SU-DHL-6 (cell line): ENCODE measurements at regions not wholly inside any gene's neighbourhood (a gene's known extent, or its start where the extent isn't known, plus 50 kb on each side); places are given as distances from the start of the nearest gene placed in this dataset.

Experiments
- H2AFZ ChIP-seq: fragments of 200-600 bp; sonication (generic); 2 replicates; pipeline ENCODE4 v1.6.1; 2014; ENCODE audit warnings: low read depth, mild to moderate bottlenecking, moderate library complexity, mixed read lengths, antibody characterized with exemption, low read length; ENCODE audit not compliant: severe bottlenecking
- H3F3A ChIP-seq: fragments of 200-600 bp; shearing (Covaris generic); 2 replicates; pipeline ENCODE4 v1.6.0; 2016; ENCODE audit warnings: antibody characterized with exemption, mild to moderate bottlenecking; ENCODE audit not compliant: insufficient read depth
- H3K27ac ChIP-seq: fragments of 200-600 bp; sonication (generic); 2 replicates; pipeline ENCODE4 v1.5.1; 2016; ENCODE audit warnings: low read depth, mild to moderate bottlenecking, low read length, moderate library complexity, mixed read lengths
- H3K27me3 ChIP-seq: fragments of 200-600 bp; sonication (generic), shearing (Covaris generic); 2 replicates; pipeline ENCODE4 v1.6.0; 2014; ENCODE audit warnings: mild to moderate bottlenecking, low read length
- H3K36me3 ChIP-seq: fragments of 200-600 bp; sonication (generic); 2 replicates; pipeline ENCODE4 v1.6.1; 2014; ENCODE audit warnings: mild to moderate bottlenecking, low read length, mixed read lengths
- H3K4me2 ChIP-seq: fragments of 300-600, 200-600 bp; shearing (Covaris generic), sonication (generic); 2 replicates; pipeline ENCODE4 v1.6.0; 2014; ENCODE audit warnings: low read length, low read depth, mild to moderate bottlenecking; ENCODE audit not compliant: poor library complexity, severe bottlenecking
- H3K4me3 ChIP-seq: fragments of 200-600 bp; sonication (generic); 2 replicates; pipeline ENCODE4 v1.5.1; 2014; ENCODE audit warnings: antibody characterized with exemption, low read length, mild to moderate bottlenecking, mixed read lengths; ENCODE audit not compliant: insufficient read depth, poor library complexity, severe bottlenecking
- H3K79me2 ChIP-seq: fragments of 200-600 bp; sonication (generic); 2 replicates; pipeline ENCODE4 v1.6.1; 2014; ENCODE audit warnings: mild to moderate bottlenecking, low read length, moderate library complexity; ENCODE audit not compliant: insufficient read depth
- H3K9ac ChIP-seq: fragments of 200-600 bp; sonication (generic); 2 replicates; pipeline ENCODE4 v1.7.0; 2014; ENCODE audit warnings: mild to moderate bottlenecking, low read length
- H3K9me2 ChIP-seq: fragments of 200-600 bp; sonication (generic); replicated peaks from 2 replicates; pipeline ENCODE4 v1.6.1; 2014; ENCODE audit warnings: low read length; ENCODE audit not compliant: insufficient read depth
- H3K9me3 ChIP-seq: fragments of 200-600 bp; sonication (generic); 2 replicates; pipeline ENCODE4 v1.6.1; 2014; ENCODE audit warnings: low read length, mixed read lengths; ENCODE audit not compliant: insufficient read depth
- H4K20me1 ChIP-seq: fragments of 200-600 bp; sonication (generic); 2 replicates; pipeline ENCODE4 v1.6.1; 2014; ENCODE audit warnings: low read depth, mild to moderate bottlenecking, antibody characterized with exemption, low read length, moderate library complexity, mixed read lengths
- EZH2phosphoT487 ChIP-seq: fragments of 200-600 bp; sonication (generic), shearing (Covaris generic); conservative IDR thresholded peaks from 2 replicates; pipeline ENCODE4 v1.6.1; 2018; ENCODE audit warnings: mild to moderate bottlenecking, antibody characterized with exemption, low read length, moderate library complexity, mixed read lengths
- TF ChIP-seq, protein P1 (sequence below): fragments of 200-600 bp; sonication (generic); IDR thresholded peaks from one replicate; pipeline ENCODE4 v1.5.1; 2017; ENCODE audit warnings: antibody characterized with exemption, mild to moderate bottlenecking, low read length, moderate library complexity; ENCODE audit not compliant: insufficient read depth, poor library complexity, severe bottlenecking

DNA sequence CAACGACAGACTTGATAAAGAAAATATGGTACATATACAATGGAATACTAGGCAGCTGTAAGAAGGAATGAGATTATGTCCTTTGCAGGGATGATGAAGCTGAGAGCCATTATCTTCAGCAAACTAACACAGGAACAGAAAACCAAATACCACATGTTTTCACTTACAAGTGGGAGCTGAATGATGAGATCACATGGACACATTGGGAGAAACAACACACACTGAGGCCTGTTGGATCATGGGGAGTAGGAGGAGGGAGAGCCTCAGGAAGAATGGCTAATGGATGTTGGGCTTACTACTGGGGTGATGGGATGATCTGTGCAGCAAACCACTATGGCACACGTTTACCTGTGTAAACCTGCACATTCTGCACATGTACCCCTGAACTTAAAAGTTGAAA is 209.7 kb downstream of the SPRY1 start:
- no peak for TF ChIP-seq EZH2phosphoT487
- TF ChIP-seq, protein P1, sequence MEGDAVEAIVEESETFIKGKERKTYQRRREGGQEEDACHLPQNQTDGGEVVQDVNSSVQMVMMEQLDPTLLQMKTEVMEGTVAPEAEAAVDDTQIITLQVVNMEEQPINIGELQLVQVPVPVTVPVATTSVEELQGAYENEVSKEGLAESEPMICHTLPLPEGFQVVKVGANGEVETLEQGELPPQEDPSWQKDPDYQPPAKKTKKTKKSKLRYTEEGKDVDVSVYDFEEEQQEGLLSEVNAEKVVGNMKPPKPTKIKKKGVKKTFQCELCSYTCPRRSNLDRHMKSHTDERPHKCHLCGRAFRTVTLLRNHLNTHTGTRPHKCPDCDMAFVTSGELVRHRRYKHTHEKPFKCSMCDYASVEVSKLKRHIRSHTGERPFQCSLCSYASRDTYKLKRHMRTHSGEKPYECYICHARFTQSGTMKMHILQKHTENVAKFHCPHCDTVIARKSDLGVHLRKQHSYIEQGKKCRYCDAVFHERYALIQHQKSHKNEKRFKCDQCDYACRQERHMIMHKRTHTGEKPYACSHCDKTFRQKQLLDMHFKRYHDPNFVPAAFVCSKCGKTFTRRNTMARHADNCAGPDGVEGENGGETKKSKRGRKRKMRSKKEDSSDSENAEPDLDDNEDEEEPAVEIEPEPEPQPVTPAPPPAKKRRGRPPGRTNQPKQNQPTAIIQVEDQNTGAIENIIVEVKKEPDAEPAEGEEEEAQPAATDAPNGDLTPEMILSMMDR = no peak
- Histone ChIP-seq H4K20me1 (no peaks in the 10 kb centered on the region), H3K27me3 (no peaks in the 10 kb centered on the region), H3K4me3 (no peak overlapping the region), H3K9me3 (no peaks in the 10 kb centered on the region), H3F3A (no peaks in the 10 kb centered on the region), H3K4me2 (no peak overlapping the region), H2AFZ (no peak overlapping the region), H3K9ac (no peak overlapping the region), H3K79me2 (no peaks in the 10 kb centered on the region), H3K27ac (no peak overlapping the region), H3K36me3 (no peaks in the 10 kb centered on the region), H3K9me2 (no peaks in the 10 kb centered on the region)

DNA sequence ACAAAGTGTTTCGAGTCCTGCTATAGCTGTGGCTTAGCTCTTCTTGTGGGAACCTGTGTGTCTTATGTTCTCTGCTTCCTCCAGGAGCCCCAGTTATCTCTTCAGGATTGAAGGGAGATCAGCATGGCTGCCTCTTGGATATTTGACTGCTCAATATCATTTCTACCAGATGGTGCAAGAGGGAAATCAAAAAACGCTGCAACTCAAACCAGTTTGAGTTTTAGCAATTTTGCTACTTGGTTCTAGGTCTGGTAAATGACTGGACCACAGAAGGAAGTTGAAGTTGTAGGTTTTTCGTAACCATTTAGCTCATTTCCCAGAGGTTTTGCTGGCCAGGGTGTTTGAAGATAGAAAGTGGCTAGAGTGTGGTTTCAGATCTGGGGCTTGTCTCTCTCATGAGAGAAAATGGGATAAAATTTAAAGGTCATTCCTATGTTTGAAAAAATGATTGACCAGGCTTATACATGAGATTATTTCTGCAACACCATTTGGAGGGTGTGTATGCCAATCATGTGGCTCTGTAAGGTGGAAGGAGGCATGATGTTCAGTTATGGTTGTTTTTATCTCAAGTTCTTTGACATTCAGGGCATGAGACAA is 210.4 kb downstream of the SPRY1 start:
- Histone ChIP-seq H2AFZ (no peak overlapping the region), H3K9ac (no peak overlapping the region), H3K27me3 (no peaks in the 10 kb centered on the region), H3K79me2 (no peaks in the 10 kb centered on the region), H3K27ac (no peak overlapping the region), H3K9me3 (no peaks in the 10 kb centered on the region), H3K4me3 (no peak overlapping the region), H4K20me1 (no peaks in the 10 kb centered on the region), H3F3A (no peaks in the 10 kb centered on the region), H3K9me2 (no peaks in the 10 kb centered on the region), H3K36me3 (no peaks in the 10 kb centered on the region), H3K4me2 (no peak overlapping the region)
- no peak for TF ChIP-seq EZH2phosphoT487
- TF ChIP-seq, protein P1 = no peak

DNA sequence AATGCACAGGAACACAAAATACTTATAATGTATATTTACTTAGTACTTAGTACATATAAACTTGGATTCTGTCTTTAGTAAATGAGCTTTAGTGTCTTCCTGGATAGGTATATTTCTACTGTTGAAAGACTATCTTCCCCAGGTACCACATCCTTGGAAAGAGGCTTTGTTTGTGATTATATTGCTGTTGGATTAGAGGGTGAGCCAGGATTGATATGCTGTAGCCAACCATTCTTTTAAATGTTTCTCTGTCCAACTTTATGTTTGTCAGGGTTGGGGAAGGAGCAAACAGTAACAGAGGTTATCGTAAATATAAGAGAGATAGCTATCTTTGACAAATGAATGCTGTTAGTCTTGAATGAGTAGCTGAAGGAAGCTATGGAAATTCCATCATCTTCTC is 213.2 kb downstream of the SPRY1 start:
- Histone ChIP-seq H3K4me3 (no peak overlapping the region), H3K27me3 (no peaks in the 10 kb centered on the region), H3K9me2 (no peaks in the 10 kb centered on the region), H3K9me3 (no peaks in the 10 kb centered on the region), H3K9ac (no peak overlapping the region), H4K20me1 (no peaks in the 10 kb centered on the region), H3K27ac (no peak overlapping the region), H3K36me3 (no peaks in the 10 kb centered on the region), H2AFZ (no peak overlapping the region), H3K79me2 (no peaks in the 10 kb centered on the region), H3F3A (no peaks in the 10 kb centered on the region), H3K4me2 (no peak overlapping the region)
- no peak for TF ChIP-seq EZH2phosphoT487
- TF ChIP-seq, protein P1 = no peak
